OCI-LY3 (cell line): ENCODE measurements at regions not wholly inside any gene's neighbourhood (a gene's known extent, or its start where the extent isn't known, plus 50 kb on each side); places are given as distances from the start of the nearest gene placed in this dataset.
"Not testable (repeated sequence)": the region's sequence is repeated elsewhere in the genome, so short reads cannot be mapped to it uniquely, and the experiment has no call there.

ENCODE experiments used
- H2AFZ ChIP-seq: fragments of 200-600, 300-600 bp; shearing (Covaris generic); 2 replicates; pipeline ENCODE4 v1.6.0; 2014; ENCODE audit warnings: antibody characterized with exemption, low read depth, low read length
- H3K27ac ChIP-seq: fragments of 200-600, 300-600 bp; sonication (generic); 2 replicates; pipeline ENCODE4 v1.5.1; 2014; ENCODE audit warnings: mild to moderate bottlenecking, low read length, moderate library complexity, mixed read lengths
- H3K27me3 ChIP-seq: fragments of 200-600, 300-600 bp; sonication (generic); 2 replicates; pipeline ENCODE4 v1.6.1; 2014; ENCODE audit warnings: low read depth, low read length, mixed read lengths
- H3K36me3 ChIP-seq: fragments of 200-600, 300-600 bp; sonication (generic); replicated peaks from 2 replicates; pipeline ENCODE3; 2014; ENCODE audit warnings: low read depth, low read length, mixed read lengths
- H3K4me1 ChIP-seq: fragments of 300-600, 200-600 bp; sonication (generic); 2 replicates; pipeline ENCODE4 v1.6.1; 2014; ENCODE audit warnings: low read length, mixed read lengths
- H3K4me2 ChIP-seq: fragments of 200-600, 300-600 bp; sonication (generic); 2 replicates; pipeline ENCODE4 v1.6.1; 2014; ENCODE audit warnings: low read length, mixed read lengths
- H3K4me3 ChIP-seq: fragments of 300-600, 200-600 bp; sonication (generic); 2 replicates; pipeline ENCODE4 v1.5.1; 2014; ENCODE audit warnings: antibody characterized with exemption, mild to moderate bottlenecking, low read length, moderate library complexity
- H3K79me2 ChIP-seq: fragments of 300-600, 200-600 bp; shearing (Covaris generic); 2 replicates; pipeline ENCODE4 v1.6.1; 2014; ENCODE audit warnings: mild to moderate bottlenecking, low read length, mixed read lengths
- H3K9ac ChIP-seq: fragments of 300-600, 200-600 bp; shearing (Covaris generic); 2 replicates; pipeline ENCODE4 v1.6.0; 2014; ENCODE audit warnings: mild to moderate bottlenecking, low read length, moderate library complexity
- H3K9me3 ChIP-seq: fragments of 200-600, 300-600 bp; shearing (Covaris generic); 2 replicates; pipeline ENCODE4 v1.6.1; 2014; ENCODE audit warnings: low read length, mixed read lengths; ENCODE audit not compliant: insufficient read depth
- H4K20me1 ChIP-seq: fragments of 200-600, 300-600 bp; sonication (generic); 2 replicates; pipeline ENCODE4 v1.6.1; 2016; ENCODE audit warnings: low read length, mixed read lengths; ENCODE audit not compliant: insufficient read depth
- CTCF ChIP-seq: fragments of 200-600, 300-600 bp; sonication (generic); IDR thresholded peaks from 2 replicates; pipeline ENCODE4 v1.5.1; 2014; ENCODE audit warnings: antibody characterized with exemption, low read length, low read depth
- EZH2phosphoT487 ChIP-seq: fragments of 200-600 bp; shearing (Covaris generic); IDR thresholded peaks from 2 replicates; pipeline ENCODE4 v1.6.1; 2018; ENCODE audit warnings: antibody characterized with exemption, mixed run types, low read depth

DNA sequence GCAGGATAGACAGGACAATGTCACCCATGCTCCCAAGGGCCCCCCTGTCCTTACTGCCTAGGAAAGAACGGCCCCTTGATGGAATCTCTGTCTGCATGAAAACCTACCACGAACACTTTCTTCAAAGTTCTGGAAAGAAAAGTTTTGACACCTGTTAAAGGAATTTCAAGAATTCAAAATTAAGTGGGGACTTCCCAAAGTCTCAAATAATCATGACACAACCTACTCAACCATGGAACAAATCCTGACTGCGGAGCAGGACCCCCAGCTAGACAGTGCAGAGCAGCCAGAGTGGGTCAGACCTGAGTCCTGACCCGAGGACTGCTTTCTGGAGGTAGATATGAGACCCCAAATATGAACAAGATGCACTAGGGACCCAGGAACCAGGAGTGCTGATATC is 245.3 kb upstream of the NSMCE3 start:
- no peak overlapping the region for H2AFZ ChIP-seq
- peaks cover 8% of the 10 kb centered on the region; the same call in 1 of the 2 replicates for H3K27me3 ChIP-seq
- H3K4me2 ChIP-seq = no peak overlapping the region
- H3K9ac ChIP-seq = no peak overlapping the region
- no peak overlapping the region for H3K4me3 ChIP-seq
- no peaks in the 10 kb centered on the region for H4K20me1 ChIP-seq
- no peaks in the 10 kb centered on the region for H3K36me3 ChIP-seq
- H3K9me3 ChIP-seq = no peaks in the 10 kb centered on the region
- TF ChIP-seq EZH2phosphoT487 (no peak), CTCF (no peak)
- no peak overlapping the region for H3K27ac ChIP-seq
- H3K4me1 ChIP-seq = no peaks in the 10 kb centered on the region
- no peaks in the 10 kb centered on the region for H3K79me2 ChIP-seq

- Histone ChIP-seq H3K36me3 (no peaks in the 10 kb centered on the region), H3K79me2 (no peaks in the 10 kb centered on the region), H3K9me3 (no peaks in the 10 kb centered on the region), H3K27me3 (peaks cover 8% of the 10 kb centered on the region; the same call in 1 of the 2 replicates), H3K9ac (no peak overlapping the region), H3K27ac (no peak overlapping the region), H4K20me1 (no peaks in the 10 kb centered on the region), H3K4me2 (no peak overlapping the region), H2AFZ (no peak overlapping the region), H3K4me3 (no peak overlapping the region), H3K4me1 (no peaks in the 10 kb centered on the region)
- TF ChIP-seq EZH2phosphoT487 (no peak), CTCF (no peak)
Measured at GRCh38 chr15:29511663-29512062, 242.0 kb upstream of the NSMCE3 start.

- H4K20me1 ChIP-seq, H3K27me3 ChIP-seq, H3K4me3 ChIP-seq, H3K9me3 ChIP-seq, H3K4me1 ChIP-seq, H3K27ac ChIP-seq, H3K36me3 ChIP-seq, H3K9ac ChIP-seq, H3K79me2 ChIP-seq, H3K4me2 ChIP-seq, H2AFZ ChIP-seq: not testable (repeated sequence)
Measured at GRCh38 chr15:29505535-29505934, 235.9 kb upstream of the NSMCE3 start.

GRCh38 chr15:29490747-29491471 is 221.3 kb upstream of the NSMCE3 start:
- Histone ChIP-seq H3K27ac (no peak overlapping the region), H3K9me3 (no peaks in the 10 kb centered on the region), H3K36me3 (no peaks in the 10 kb centered on the region), H4K20me1 (no peaks in the 10 kb centered on the region), H3K4me2 (no peak overlapping the region), H3K79me2 (no peaks in the 10 kb centered on the region), H3K4me1 (no peaks in the 10 kb centered on the region), H3K4me3 (no peak overlapping the region), H2AFZ (no peak overlapping the region), H3K9ac (no peak overlapping the region), H3K27me3 (peaks cover 2% of the 10 kb centered on the region; the same call in 1 of the 2 replicates)
- TF ChIP-seq CTCF = no peak
- TF ChIP-seq EZH2phosphoT487 = no peak
